Breast epithelium (tissue), 4 donors: ENCODE measurements at regions not wholly inside any gene's neighbourhood (a gene's known extent, or its start where the extent isn't known, plus 50 kb on each side); places are given as distances from the start of the nearest gene placed in this dataset.
"Not testable (repeated sequence)": the region's sequence is repeated elsewhere in the genome, so short reads cannot be mapped to it uniquely, and the experiment has no call there.

Experiments
- DNase-seq, 2 donors: peaks; one replicate each; pipeline ENCODE4 v3.0.0-alpha.2; 2019; ENCODE audit warnings: low spot score in 2 of 2
- H3K27ac ChIP-seq, 2 donors: fragments of 200-600 bp; sonication (generic) in 1 of 2; one replicate each; pipeline ENCODE4 v1.5.1; 2016 to 2019; ENCODE audit warnings: mild to moderate bottlenecking in 1 of 2
- H3K27me3 ChIP-seq, 2 donors: fragments of 200-600 bp; sonication (generic) in 1 of 2; one replicate each; pipeline versions ENCODE4 v1.5.1 to v1.6.0; 2017 to 2019; ENCODE audit warnings: control low read depth in 1 of 2, mild to moderate bottlenecking in 1 of 2
- H3K36me3 ChIP-seq: fragments of 200-600 bp; one replicate; pipeline ENCODE4 v1.5.1; 2019
- H3K4me1 ChIP-seq, 2 donors: fragments of 200-600 bp; sonication (generic); one replicate each; pipeline ENCODE4 v1.5.1; 2016 to 2019; ENCODE audit warnings: control low read depth in 1 of 2
- H3K4me3 ChIP-seq, 3 donors: fragments of 200-600 bp; sonication (generic); 1 replicate in 2 of 3; 2 replicates in 1 of 3; pipeline ENCODE4 v1.5.1; 2016 to 2019; ENCODE audit warnings: mild to moderate bottlenecking in 3 of 3, moderate library complexity in 2 of 3
- H3K9me3 ChIP-seq, 2 donors: fragments of 200-600 bp; sonication (generic) in 1 of 2; one replicate each; pipeline ENCODE4 v1.5.1; 2016 to 2019; ENCODE audit warnings: control low read depth in 1 of 2
- POLR2A ChIP-seq: fragments of 450-650 bp; IDR thresholded peaks from one replicate; pipeline ENCODE4 v1.6.1; 2016; ENCODE audit warnings: antibody characterized with exemption, mild to moderate bottlenecking, moderate library complexity
- POLR2AphosphoS5 ChIP-seq, 3 donors: sonication (generic); formaldehyde crosslinking; IDR thresholded peaks; one replicate each; pipeline ENCODE4 v1.6.1; 2017; ENCODE audit warnings: antibody characterized with exemption in 3 of 3
- intact Hi-C: fragments of 100-400 bp; cut with DNase I; formaldehyde crosslinking; loops from one replicate; pipeline ENCODE4 v1.15.1; 2023; ENCODE audit warnings: low total_unique reads
- TF ChIP-seq, protein P1 (sequence below), 3 donors: fragments of 450-650 bp; IDR thresholded peaks; one replicate each; pipeline ENCODE4 v1.5.1; 2016 to 2017; ENCODE audit warnings: antibody characterized with exemption in 3 of 3, mild to moderate bottlenecking in 3 of 3, moderate library complexity in 3 of 3

GRCh38 chr7:67662804-67663203, 666.2 kb downstream of the TYW1 start:
- Histone ChIP-seq H3K27ac (no peak overlapping the region), H3K4me1 (no peaks in the 10 kb centered on the region), H3K9me3 (no peaks in the 10 kb centered on the region), H3K27me3 (peaks cover 0 to 3% of the 10 kb centered on the region in 2 donors), H3K4me3 (no peak overlapping the region), H3K36me3 (no peaks in the 10 kb centered on the region)
- intact Hi-C loops: no loop called here
- TF ChIP-seq, protein P1, sequence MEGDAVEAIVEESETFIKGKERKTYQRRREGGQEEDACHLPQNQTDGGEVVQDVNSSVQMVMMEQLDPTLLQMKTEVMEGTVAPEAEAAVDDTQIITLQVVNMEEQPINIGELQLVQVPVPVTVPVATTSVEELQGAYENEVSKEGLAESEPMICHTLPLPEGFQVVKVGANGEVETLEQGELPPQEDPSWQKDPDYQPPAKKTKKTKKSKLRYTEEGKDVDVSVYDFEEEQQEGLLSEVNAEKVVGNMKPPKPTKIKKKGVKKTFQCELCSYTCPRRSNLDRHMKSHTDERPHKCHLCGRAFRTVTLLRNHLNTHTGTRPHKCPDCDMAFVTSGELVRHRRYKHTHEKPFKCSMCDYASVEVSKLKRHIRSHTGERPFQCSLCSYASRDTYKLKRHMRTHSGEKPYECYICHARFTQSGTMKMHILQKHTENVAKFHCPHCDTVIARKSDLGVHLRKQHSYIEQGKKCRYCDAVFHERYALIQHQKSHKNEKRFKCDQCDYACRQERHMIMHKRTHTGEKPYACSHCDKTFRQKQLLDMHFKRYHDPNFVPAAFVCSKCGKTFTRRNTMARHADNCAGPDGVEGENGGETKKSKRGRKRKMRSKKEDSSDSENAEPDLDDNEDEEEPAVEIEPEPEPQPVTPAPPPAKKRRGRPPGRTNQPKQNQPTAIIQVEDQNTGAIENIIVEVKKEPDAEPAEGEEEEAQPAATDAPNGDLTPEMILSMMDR (IDR thresholded peaks at IDR 0.05): no peak
- no peak for TF ChIP-seq POLR2A
- no peak for DNase-seq

DNA sequence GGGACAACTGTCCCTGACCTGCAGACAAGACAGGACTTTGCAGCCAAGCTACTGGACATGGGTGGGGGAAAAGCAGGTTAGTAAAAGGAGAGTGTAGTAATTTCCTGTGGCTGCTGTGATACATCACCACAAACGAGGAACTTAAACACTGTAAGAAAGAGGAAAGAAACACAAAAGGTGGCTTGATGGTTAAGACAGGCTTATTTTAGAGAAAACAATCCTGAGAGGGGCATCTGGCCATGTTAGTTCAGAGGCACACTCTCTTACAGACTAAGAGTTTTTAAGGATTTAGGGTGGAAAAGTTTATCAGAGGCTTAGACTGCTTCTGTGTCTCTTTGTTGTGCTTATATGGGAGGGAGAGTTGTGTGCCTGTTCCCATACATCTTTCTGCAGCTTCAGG, 667.0 kb downstream of the TYW1 start:
- TF ChIP-seq, protein P1 (IDR thresholded peaks at IDR 0.05): no peak
- TF ChIP-seq POLR2A (no peak), POLR2AphosphoS5 (IDR thresholded peaks at IDR 0.05) (no peak)
- H3K27me3 ChIP-seq: peaks cover 0 to 3% of the 10 kb centered on the region in 2 donors
- no peak overlapping the region for H3K4me3 ChIP-seq
- no peaks in the 10 kb centered on the region for H3K4me1 ChIP-seq
- H3K36me3 ChIP-seq: no peaks in the 10 kb centered on the region
- intact Hi-C loops: no loop called here
- H3K27ac ChIP-seq: no peak overlapping the region
- no peaks in the 10 kb centered on the region for H3K9me3 ChIP-seq
- no peak for DNase-seq

- intact Hi-C loops, H3K27me3 ChIP-seq, H3K9me3 ChIP-seq, H3K4me3 ChIP-seq, H3K36me3 ChIP-seq, H3K27ac ChIP-seq, H3K4me1 ChIP-seq, DNase-seq: not testable (repeated sequence)
Measured at GRCh38 chr7:67666359-67666758, 669.7 kb downstream of the TYW1 start.

GRCh38 chr7:67671006-67671548, 674.4 kb downstream of the TYW1 start:
- Histone ChIP-seq H3K4me3 (no peak overlapping the region), H3K27me3 (no peaks in the 10 kb centered on the region), H3K9me3 (peaks cover 5 to 17% of the 10 kb centered on the region in 2 donors), H3K27ac (no peak overlapping the region), H3K4me1 (no peaks in the 10 kb centered on the region), H3K36me3 (no peaks in the 10 kb centered on the region)
- intact Hi-C loops: no loop called here
- no peak for DNase-seq
- TF ChIP-seq, protein P1 (IDR thresholded peaks at IDR 0.05): no peak
- TF ChIP-seq POLR2AphosphoS5 (IDR thresholded peaks at IDR 0.05) (no peak), POLR2A (no peak)

DNA sequence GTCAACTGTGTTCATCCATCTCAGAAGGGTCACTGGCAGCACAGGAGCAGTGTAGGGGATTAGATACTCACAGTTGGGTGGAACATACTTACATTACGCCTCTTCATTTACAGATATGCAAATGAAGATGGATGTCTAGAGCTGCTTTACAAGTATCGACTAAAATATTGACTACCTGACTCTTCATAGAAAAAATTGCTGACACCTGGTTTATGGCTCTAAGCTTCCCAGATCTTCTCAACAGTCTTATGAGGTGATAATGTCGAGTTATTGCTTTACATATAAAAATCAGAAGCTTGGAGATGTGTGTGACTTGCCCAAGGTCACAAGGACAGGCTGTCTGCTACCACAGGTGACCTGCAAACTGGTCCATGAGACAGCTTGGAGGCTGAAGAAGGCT, 677.2 kb downstream of the TYW1 start:
- TF ChIP-seq, protein P1 (IDR thresholded peaks at IDR 0.05): no peak
- no peak for TF ChIP-seq POLR2AphosphoS5 (IDR thresholded peaks at IDR 0.05)
- TF ChIP-seq POLR2A: no peak
- no peak for DNase-seq
- H3K9me3 ChIP-seq: peaks cover 5 to 17% of the 10 kb centered on the region in 2 donors
- H3K27ac ChIP-seq: no peak overlapping the region
- intact Hi-C loops: no loop called here
- no peak overlapping the region for H3K4me3 ChIP-seq
- H3K4me1 ChIP-seq: no peaks in the 10 kb centered on the region
- no peaks in the 10 kb centered on the region for H3K36me3 ChIP-seq
- H3K27me3 ChIP-seq: no peaks in the 10 kb centered on the region

DNA sequence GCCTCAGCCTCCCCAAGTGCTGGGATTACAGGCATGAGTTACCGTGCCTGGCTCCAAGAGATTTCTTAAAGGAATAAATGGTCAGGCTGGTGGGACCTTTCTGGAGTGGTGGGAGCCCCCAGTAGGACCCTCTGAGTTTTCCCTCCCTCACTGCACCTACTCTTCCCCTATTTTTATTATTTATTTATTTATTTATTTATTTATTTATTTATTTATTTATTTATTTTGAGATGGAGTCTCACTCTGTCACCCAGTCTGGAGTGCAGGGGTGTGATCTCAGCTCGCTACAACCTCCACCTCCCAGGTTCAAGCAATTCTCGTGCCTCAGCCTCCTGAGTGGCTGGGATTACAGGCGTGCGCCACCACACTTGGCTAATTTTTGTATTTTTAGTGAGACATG, 678.2 kb downstream of the TYW1 start:
- H3K27me3 ChIP-seq, H3K36me3 ChIP-seq, DNase-seq, H3K4me1 ChIP-seq, H3K4me3 ChIP-seq, intact Hi-C loops, H3K27ac ChIP-seq: not testable (repeated sequence)
- H3K9me3 ChIP-seq: peaks cover 5 to 17% of the 10 kb centered on the region in 2 donors
